ENCODE measurements at regions not wholly inside any gene's neighbourhood (a gene's known extent, or its start where the extent isn't known, plus 50 kb on each side); places are given as distances from the start of the nearest gene placed in this dataset.
"Not testable (repeated sequence)": the region's sequence is repeated elsewhere in the genome, so short reads cannot be mapped to it uniquely, and the experiment has no call there.

DNA sequence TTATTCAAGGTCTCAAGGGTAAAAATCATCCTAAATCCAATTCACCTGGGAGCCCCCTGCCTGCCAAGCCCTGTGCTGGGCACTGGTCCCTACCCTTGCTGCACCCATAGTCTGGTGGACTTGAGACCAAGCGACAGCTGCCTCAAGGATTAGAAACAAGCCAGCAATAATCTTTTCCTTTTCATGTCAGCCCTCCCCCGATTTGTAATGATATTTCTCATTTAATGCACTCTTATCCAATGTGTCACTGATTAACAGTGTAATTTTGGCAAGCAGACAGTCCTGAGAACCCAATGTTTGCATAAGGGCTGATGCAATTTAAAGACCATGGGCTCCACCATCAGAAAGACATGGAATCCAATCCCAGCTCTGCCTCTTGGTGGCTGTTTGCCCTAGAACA, 108.9 kb downstream of the ACTL7B start:
- intact Hi-C loops (cut with DNase I): no loop called here
- no peak for DNase-seq
- Histone ChIP-seq H3K27ac (no peak overlapping the region), H3K9ac (ENCODE audit: low read depth in 2 of 2, low read length in 2 of 2) (no peak overlapping the region), H3K9me3 (no peaks in the 10 kb centered on the region), H3K36me3 (no peaks in the 10 kb centered on the region), H3K4me3 (no peak overlapping the region), H3K27me3 (no peaks in the 10 kb centered on the region), H3K4me1 (no peaks in the 10 kb centered on the region)
- TF ChIP-seq, protein P1, sequence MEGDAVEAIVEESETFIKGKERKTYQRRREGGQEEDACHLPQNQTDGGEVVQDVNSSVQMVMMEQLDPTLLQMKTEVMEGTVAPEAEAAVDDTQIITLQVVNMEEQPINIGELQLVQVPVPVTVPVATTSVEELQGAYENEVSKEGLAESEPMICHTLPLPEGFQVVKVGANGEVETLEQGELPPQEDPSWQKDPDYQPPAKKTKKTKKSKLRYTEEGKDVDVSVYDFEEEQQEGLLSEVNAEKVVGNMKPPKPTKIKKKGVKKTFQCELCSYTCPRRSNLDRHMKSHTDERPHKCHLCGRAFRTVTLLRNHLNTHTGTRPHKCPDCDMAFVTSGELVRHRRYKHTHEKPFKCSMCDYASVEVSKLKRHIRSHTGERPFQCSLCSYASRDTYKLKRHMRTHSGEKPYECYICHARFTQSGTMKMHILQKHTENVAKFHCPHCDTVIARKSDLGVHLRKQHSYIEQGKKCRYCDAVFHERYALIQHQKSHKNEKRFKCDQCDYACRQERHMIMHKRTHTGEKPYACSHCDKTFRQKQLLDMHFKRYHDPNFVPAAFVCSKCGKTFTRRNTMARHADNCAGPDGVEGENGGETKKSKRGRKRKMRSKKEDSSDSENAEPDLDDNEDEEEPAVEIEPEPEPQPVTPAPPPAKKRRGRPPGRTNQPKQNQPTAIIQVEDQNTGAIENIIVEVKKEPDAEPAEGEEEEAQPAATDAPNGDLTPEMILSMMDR (IDR thresholded peaks at IDR 0.05): no peak

DNA sequence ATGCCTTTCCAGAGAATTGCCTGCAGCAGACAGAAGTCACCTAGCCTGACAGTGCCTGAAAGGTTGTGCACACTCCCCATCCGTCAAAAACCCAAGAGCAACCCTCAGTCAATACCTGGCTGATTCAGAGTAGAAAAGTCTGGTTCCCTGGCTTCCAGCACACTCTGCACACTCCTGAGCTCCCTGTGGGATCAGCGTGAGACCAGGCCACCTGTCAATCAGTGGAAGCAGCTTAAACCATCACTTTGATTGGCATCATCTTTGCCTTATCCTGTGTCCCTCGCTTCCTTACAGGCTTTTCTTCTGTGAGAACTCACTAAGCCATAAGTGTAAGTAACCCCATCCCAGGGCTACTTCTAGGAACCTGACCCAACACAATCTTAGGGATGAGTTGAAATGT, 109.8 kb downstream of the ACTL7B start:
- Histone ChIP-seq H3K9ac (ENCODE audit: low read depth in 2 of 2, low read length in 2 of 2) (no peak overlapping the region), H3K36me3 (no peaks in the 10 kb centered on the region), H3K9me3 (no peaks in the 10 kb centered on the region), H3K27me3 (no peaks in the 10 kb centered on the region), H3K27ac (no peak overlapping the region), H3K4me3 (no peak overlapping the region), H3K4me1 (no peaks in the 10 kb centered on the region)
- TF ChIP-seq, protein P1 (IDR thresholded peaks at IDR 0.05): no peak
- intact Hi-C loops (cut with DNase I): no loop called here
- no peak for DNase-seq

DNA sequence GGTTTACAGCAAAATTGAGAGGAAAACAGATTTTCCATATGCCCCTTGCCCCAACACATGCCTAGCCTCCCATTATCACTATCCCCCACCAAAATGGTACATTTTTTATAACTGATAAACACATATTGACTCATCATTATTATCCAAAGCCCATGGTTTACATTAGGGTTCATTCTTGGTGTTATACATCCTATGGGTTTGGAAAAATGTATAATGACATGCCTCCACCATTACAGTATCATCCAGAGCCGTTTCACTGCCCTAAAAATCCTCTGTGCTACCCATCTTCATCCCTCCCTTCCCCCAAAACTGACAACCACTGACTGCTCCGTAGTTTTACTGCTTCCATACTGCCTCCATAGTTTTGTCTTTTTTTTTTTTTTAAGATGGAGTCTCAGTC, 111.1 kb downstream of the ACTL7B start:
- Histone ChIP-seq H3K4me1 (no peaks in the 10 kb centered on the region), H3K4me3 (no peak overlapping the region), H3K36me3 (no peaks in the 10 kb centered on the region), H3K9me3 (no peaks in the 10 kb centered on the region), H3K9ac (ENCODE audit: low read depth in 2 of 2, low read length in 2 of 2) (no peak overlapping the region), H3K27me3 (no peaks in the 10 kb centered on the region), H3K27ac (no peak overlapping the region)
- TF ChIP-seq, protein P1 (IDR thresholded peaks at IDR 0.05): no peak
- no peak for DNase-seq
- intact Hi-C loops (cut with DNase I): no loop called here

DNA sequence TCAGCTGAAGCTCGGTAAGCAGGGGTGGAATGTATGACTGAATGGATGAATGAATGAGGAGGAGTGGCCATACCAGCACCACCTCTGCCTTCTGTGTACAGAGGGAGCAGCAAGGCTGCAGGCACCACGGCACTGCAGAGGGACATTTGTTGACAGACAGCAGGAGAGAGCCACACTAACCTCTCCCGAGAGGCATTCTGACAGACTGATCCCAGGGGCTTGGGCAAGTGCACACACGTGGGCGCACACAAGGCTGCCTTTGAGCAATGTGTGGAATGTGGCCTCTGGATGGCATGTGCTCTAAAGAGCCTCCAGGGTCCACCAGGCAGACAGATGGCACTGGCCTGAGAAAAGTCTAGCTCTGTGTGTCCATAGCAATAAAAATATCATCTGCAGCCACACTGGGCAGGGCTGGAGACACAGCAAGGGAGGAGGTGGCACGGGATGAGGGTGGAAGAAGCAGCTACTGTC, 111.8 kb downstream of the ACTL7B start:
- H3K4me3 ChIP-seq: no peak overlapping the region
- no peak for DNase-seq
- no peaks in the 10 kb centered on the region for H3K9me3 ChIP-seq
- no peaks in the 10 kb centered on the region for H3K36me3 ChIP-seq
- TF ChIP-seq, protein P1 (IDR thresholded peaks at IDR 0.05): no peak
- no peak overlapping the region for H3K27ac ChIP-seq
- H3K9ac ChIP-seq (ENCODE audit: low read depth in 2 of 2, low read length in 2 of 2): no peak overlapping the region
- H3K4me1 ChIP-seq: no peaks in the 10 kb centered on the region
- no peaks in the 10 kb centered on the region for H3K27me3 ChIP-seq
- intact Hi-C loops (cut with DNase I): no loop called here

DNA sequence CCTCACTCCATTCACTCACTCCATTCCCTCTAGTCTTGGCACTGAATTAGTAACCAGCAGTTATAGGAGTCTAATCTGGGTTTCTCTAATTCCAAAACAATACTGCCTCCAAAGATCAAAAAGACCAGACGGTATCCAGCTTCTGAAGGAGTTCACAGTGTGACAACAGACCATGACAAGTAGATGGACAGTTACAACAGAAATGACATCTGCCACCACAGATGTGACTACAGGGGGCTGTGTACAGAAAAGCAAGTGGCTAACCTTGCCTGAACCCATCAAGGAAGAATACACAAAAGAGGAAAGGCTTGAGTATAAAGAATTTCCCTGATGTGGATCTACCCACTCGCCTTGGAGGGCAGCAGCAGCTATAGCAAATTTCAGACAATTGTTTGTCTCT, 112.4 kb downstream of the ACTL7B start:
- no peaks in the 10 kb centered on the region for H3K36me3 ChIP-seq
- no peaks in the 10 kb centered on the region for H3K4me1 ChIP-seq
- intact Hi-C loops (cut with DNase I): no loop called here
- DNase-seq: no peak
- no peak overlapping the region for H3K27ac ChIP-seq
- no peaks in the 10 kb centered on the region for H3K9me3 ChIP-seq
- no peaks in the 10 kb centered on the region for H3K27me3 ChIP-seq
- no peak overlapping the region for H3K4me3 ChIP-seq
- H3K9ac ChIP-seq (ENCODE audit: low read depth in 2 of 2, low read length in 2 of 2): no peak overlapping the region
- TF ChIP-seq, protein P1 (IDR thresholded peaks at IDR 0.05): no peak

DNA sequence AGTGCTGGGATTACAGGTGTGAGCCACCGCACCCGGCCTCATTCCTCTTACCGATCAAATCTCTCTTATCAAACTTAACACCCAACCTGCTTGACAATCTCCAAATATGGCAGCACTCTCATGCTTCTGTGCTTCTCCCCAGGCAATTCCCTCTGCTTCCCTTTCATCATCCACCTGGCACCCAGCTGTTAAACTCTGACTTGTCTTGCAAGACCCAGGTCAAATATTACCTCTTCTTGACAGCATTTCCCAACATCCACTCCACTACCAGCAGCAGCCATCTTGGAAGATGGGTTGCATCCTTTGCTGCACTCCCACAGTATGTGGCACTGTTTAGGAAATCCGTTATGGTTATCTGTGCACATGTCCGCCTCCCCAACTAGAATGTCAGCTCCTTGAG, 113.6 kb downstream of the ACTL7B start:
- H3K4me3 ChIP-seq: no peak overlapping the region
- H3K4me1 ChIP-seq: no peaks in the 10 kb centered on the region
- no peak for DNase-seq
- TF ChIP-seq, protein P1 (IDR thresholded peaks at IDR 0.05): no peak
- no peaks in the 10 kb centered on the region for H3K9me3 ChIP-seq
- intact Hi-C loops (cut with DNase I): no loop called here
- H3K27me3 ChIP-seq: no peaks in the 10 kb centered on the region
- H3K36me3 ChIP-seq: no peaks in the 10 kb centered on the region
- no peak overlapping the region for H3K27ac ChIP-seq
- H3K9ac ChIP-seq (ENCODE audit: low read depth in 2 of 2, low read length in 2 of 2): no peak overlapping the region

DNA sequence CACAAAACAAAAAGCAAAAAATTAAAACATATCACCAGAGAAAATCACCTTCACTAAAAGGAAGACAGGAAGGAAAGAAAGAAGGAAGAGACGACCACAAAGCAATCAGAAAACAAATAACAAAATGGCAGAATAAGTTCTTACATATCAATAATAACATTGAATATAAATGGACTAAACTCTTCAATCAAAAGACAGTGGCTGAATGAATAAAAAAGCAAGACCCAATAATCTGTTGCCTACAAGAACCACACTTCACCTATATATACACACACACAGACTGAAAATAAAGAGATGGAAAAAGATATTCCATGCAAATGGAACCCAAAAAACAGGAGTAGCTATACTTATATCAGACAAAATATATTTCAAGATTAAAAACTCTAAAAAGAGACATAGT, 124.5 kb downstream of the ACTL7B start:
- H3K36me3 ChIP-seq; intact Hi-C loops (cut with DNase I): not testable (repeated sequence)

More for the DNA sequence above, 124.5 kb downstream of the ACTL7B start:
- not testable (repeated sequence) for H3K27ac ChIP-seq; H3K27me3 ChIP-seq; H3K9ac ChIP-seq (ENCODE audit: low read depth in 2 of 2, low read length in 2 of 2); H3K9me3 ChIP-seq; DNase-seq; H3K4me3 ChIP-seq; H3K4me1 ChIP-seq
